ENCODE measurements at regions not wholly inside any gene's neighbourhood (a gene's known extent, or its start where the extent isn't known, plus 50 kb on each side); places are given as distances from the start of the nearest gene placed in this dataset.

- TF ChIP-seq, protein P1, sequence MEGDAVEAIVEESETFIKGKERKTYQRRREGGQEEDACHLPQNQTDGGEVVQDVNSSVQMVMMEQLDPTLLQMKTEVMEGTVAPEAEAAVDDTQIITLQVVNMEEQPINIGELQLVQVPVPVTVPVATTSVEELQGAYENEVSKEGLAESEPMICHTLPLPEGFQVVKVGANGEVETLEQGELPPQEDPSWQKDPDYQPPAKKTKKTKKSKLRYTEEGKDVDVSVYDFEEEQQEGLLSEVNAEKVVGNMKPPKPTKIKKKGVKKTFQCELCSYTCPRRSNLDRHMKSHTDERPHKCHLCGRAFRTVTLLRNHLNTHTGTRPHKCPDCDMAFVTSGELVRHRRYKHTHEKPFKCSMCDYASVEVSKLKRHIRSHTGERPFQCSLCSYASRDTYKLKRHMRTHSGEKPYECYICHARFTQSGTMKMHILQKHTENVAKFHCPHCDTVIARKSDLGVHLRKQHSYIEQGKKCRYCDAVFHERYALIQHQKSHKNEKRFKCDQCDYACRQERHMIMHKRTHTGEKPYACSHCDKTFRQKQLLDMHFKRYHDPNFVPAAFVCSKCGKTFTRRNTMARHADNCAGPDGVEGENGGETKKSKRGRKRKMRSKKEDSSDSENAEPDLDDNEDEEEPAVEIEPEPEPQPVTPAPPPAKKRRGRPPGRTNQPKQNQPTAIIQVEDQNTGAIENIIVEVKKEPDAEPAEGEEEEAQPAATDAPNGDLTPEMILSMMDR (IDR thresholded peaks at IDR 0.05; ENCODE audit: control extremely low read depth in 1 of 3, insufficient read depth in 1 of 3, low read depth in 1 of 3, low read length in 3 of 3) = no peak
- TF ChIP-seq KDM1A (IDR thresholded peaks at IDR 0.05; ENCODE audit: borderline replicate concordance, low read length) = no peak
- TF ChIP-seq POLR2AphosphoS5 (IDR thresholded peaks at IDR 0.05; ENCODE audit: low read depth, low read length) = no peak
- TF ChIP-seq, protein P2, sequence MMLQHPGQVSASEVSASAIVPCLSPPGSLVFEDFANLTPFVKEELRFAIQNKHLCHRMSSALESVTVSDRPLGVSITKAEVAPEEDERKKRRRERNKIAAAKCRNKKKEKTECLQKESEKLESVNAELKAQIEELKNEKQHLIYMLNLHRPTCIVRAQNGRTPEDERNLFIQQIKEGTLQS (IDR thresholded peaks at IDR 0.05; ENCODE audit: insufficient read depth, low read depth, low read length) = no peak
- no peak for TF ChIP-seq FOSL1 (IDR thresholded peaks at IDR 0.05; ENCODE audit: insufficient read depth, low read depth, low read length)
- TF ChIP-seq KDM5A (IDR thresholded peaks at IDR 0.05; ENCODE audit: low read length) = no peak
- TF ChIP-seq HDAC6 (IDR thresholded peaks at IDR 0.05; ENCODE audit: low read depth, low read length) = no peak
- no peak for TF ChIP-seq EP300 (IDR thresholded peaks at IDR 0.05; ENCODE audit: borderline replicate concordance in 1 of 2, low read depth in 2 of 2, low read length in 2 of 2)
Observed at GRCh38 chr12:123083661-123084571, 67.0 kb downstream of the PITPNM2 start.
